Mammary epithelial cell (primary cell): ENCODE measurements at regions not wholly inside any gene's neighbourhood (a gene's known extent, or its start where the extent isn't known, plus 50 kb on each side); places are given as distances from the start of the nearest gene placed in this dataset.

ENCODE experiments used
- EZH2 ChIP-seq: IDR thresholded peaks from 2 replicates; pipeline ENCODE4 v1.6.1; 2012; ENCODE audit warnings: low read length, inconsistent platforms, borderline replicate concordance
- TF ChIP-seq, protein P1 (sequence below), 2 donors: IDR thresholded peaks in 1 of 2; conservative IDR thresholded peaks in 1 of 2; 2 replicates each; pipeline ENCODE4 v1.5.1; 2011 to 2012; ENCODE audit warnings: inconsistent platforms in 2 of 2, low read length in 2 of 2, mild to moderate bottlenecking in 2 of 2, control low read depth in 1 of 2, low read depth in 1 of 2; ENCODE audit not compliant: insufficient read depth in 1 of 2; ENCODE audit errors: extremely low read depth in 1 of 2

DNA sequence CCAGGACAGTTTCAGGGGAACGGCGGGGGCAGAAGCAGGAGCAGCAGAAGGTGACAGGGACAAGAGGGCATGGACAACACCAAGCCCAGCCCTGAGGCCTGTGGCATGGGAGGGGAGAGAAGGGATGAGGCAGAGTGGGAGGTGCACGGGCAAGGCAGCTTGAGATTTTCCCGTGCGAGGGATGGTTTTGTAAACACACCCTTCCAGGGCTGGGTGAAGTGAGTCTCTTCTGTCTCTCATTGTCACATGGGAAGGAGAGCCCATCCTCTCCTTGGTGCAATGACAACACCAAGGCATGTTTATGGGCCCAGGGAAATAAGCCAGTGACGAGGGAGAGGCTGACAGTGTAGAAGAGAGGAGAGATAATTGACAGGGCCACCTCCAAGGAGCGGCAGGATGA, 69.6 kb upstream of the RIOK3 start:
- TF ChIP-seq, protein P1, sequence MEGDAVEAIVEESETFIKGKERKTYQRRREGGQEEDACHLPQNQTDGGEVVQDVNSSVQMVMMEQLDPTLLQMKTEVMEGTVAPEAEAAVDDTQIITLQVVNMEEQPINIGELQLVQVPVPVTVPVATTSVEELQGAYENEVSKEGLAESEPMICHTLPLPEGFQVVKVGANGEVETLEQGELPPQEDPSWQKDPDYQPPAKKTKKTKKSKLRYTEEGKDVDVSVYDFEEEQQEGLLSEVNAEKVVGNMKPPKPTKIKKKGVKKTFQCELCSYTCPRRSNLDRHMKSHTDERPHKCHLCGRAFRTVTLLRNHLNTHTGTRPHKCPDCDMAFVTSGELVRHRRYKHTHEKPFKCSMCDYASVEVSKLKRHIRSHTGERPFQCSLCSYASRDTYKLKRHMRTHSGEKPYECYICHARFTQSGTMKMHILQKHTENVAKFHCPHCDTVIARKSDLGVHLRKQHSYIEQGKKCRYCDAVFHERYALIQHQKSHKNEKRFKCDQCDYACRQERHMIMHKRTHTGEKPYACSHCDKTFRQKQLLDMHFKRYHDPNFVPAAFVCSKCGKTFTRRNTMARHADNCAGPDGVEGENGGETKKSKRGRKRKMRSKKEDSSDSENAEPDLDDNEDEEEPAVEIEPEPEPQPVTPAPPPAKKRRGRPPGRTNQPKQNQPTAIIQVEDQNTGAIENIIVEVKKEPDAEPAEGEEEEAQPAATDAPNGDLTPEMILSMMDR (conservative IDR thresholded peaks at IDR 0.05 in 1 of 2, IDR thresholded peaks at IDR 0.05 in 1 of 2; ENCODE audit: extremely low read depth in 1 of 2, insufficient read depth in 1 of 2, low read depth in 1 of 2, low read length in 2 of 2): no peak
- TF ChIP-seq EZH2: no peak
